ENCODE measurements at regions not wholly inside any gene's neighbourhood (a gene's known extent, or its start where the extent isn't known, plus 50 kb on each side); places are given as distances from the start of the nearest gene placed in this dataset.

- no peak for DNase-seq
These were observed 100.7 kb upstream of the CTTNBP2 start for GRCh38 chr7:117973975-117974374.

- DNase-seq: no peak
These were observed 101.7 kb upstream of the CTTNBP2 start for GRCh38 chr7:117974891-117975290.

- no peak for DNase-seq
These were observed 102.2 kb upstream of the CTTNBP2 start for GRCh38 chr7:117975476-117975875.

GRCh38 chr7:117979954-117980497, 106.8 kb upstream of the CTTNBP2 start:
- no peak for DNase-seq

- DNase-seq: no peak
These were observed 109.1 kb upstream of the CTTNBP2 start for GRCh38 chr7:117982071-117983055.

- DNase-seq: no peak
These were observed 113.5 kb upstream of the CTTNBP2 start for GRCh38 chr7:117986645-117987269.

GRCh38 chr7:117990834-117991233, 117.6 kb upstream of the CTTNBP2 start:
- no peak for DNase-seq

GRCh38 chr7:117992635-117993376, 119.6 kb upstream of the CTTNBP2 start:
- no peak for DNase-seq

GRCh38 chr7:117993377-117994003, 120.2 kb upstream of the CTTNBP2 start:
- peak; percentile 1 for DNase-seq

- DNase-seq: peak; percentile 1
These were observed 122.8 kb upstream of the CTTNBP2 start for GRCh38 chr7:117995850-117996650.

- no peak for DNase-seq
These were observed 124.9 kb upstream of the CTTNBP2 start for GRCh38 chr7:117997862-117998825.

GRCh38 chr7:118000480-118001202, 127.4 kb upstream of the CTTNBP2 start:
- DNase-seq: no peak

GRCh38 chr7:118003476-118003875, 130.2 kb upstream of the CTTNBP2 start:
- no peak for DNase-seq

- no peak for DNase-seq
These were observed 131.8 kb upstream of the CTTNBP2 start for GRCh38 chr7:118005026-118005425.

- no peak for DNase-seq
These were observed 133.7 kb upstream of the CTTNBP2 start for GRCh38 chr7:118006979-118007378.

- DNase-seq: no peak
These were observed 136.2 kb upstream of the CTTNBP2 start for GRCh38 chr7:118009419-118009818.

- DNase-seq: no peak
These were observed 138.4 kb upstream of the CTTNBP2 start for GRCh38 chr7:118011652-118012051.

- no peak for DNase-seq
These were observed 140.2 kb upstream of the CTTNBP2 start for GRCh38 chr7:118013252-118014010.

- DNase-seq: no peak
These were observed 149.3 kb upstream of the CTTNBP2 start for GRCh38 chr7:118022546-118022945.
